ENCODE measurements at regions not wholly inside any gene's neighbourhood (a gene's known extent, or its start where the extent isn't known, plus 50 kb on each side); places are given as distances from the start of the nearest gene placed in this dataset.

GRCh38 chr9:16182784-16183183 lies 629.9 kb downstream of the CCDC171 start:
- Mint-ChIP-seq H3K27ac (ENCODE audit: unreplicated experiment) (no peak overlapping the region), H3K9me3 (ENCODE audit: unreplicated experiment) (peaks cover 7% of the 10 kb centered on the region), H3K36me3 (ENCODE audit: unreplicated experiment) (no peaks in the 10 kb centered on the region), H3K27me3 (ENCODE audit: unreplicated experiment) (no peaks in the 10 kb centered on the region), H3K4me1 (ENCODE audit: unreplicated experiment) (peaks cover 13% of the 10 kb centered on the region), H3K4me3 (ENCODE audit: unreplicated experiment) (no peak overlapping the region)
- no peak for TF ChIP-seq CTCF (IDR thresholded peaks at IDR 0.05)
- DNase-seq (ENCODE audit: extremely low spot score, unreplicated experiment) = no peak

DNA sequence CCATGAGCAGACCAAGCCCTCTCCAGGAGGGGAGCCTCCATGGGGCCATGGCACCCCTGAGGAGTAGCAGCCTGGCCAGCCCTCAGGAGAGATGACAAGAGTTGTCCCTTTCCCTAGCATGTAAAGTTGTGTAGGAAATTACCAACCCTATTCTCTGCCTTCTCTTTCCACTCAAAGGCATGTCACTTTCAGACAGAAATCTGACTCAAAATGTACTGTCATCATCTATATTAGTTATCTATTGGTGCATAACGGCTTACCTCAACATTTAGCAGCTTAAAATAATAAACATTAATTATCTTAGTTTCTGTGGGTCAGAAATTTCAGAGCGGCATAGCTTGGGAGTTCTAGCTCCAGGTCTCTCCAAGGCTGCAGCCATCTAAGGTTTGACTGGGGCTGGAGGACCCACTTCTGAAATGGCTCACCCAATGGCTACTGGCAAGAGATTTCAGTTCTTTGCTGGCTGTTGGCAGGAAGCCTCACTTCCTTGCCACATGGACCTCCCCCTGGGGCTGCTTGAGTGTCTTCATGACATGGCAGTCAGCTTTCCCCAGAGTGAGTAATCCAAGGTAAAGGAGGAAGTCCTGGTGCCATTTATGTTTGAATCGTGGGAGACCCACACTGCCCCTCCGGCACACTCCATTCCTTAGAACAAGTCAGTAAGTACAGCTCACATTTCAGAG lies 632.3 kb downstream of the CCDC171 start:
- no peak for DNase-seq (ENCODE audit: extremely low spot score, unreplicated experiment)
- H3K36me3 Mint-ChIP-seq (ENCODE audit: unreplicated experiment) = peaks cover 9% of the 10 kb centered on the region
- no peak for TF ChIP-seq CTCF (IDR thresholded peaks at IDR 0.05)
- H3K9me3 Mint-ChIP-seq (ENCODE audit: unreplicated experiment) = peaks cover 6% of the 10 kb centered on the region
- peaks cover 9% of the 10 kb centered on the region for H3K4me1 Mint-ChIP-seq (ENCODE audit: unreplicated experiment)
- no peak overlapping the region for H3K27ac Mint-ChIP-seq (ENCODE audit: unreplicated experiment)
- H3K4me3 Mint-ChIP-seq (ENCODE audit: unreplicated experiment) = no peak overlapping the region
- no peaks in the 10 kb centered on the region for H3K27me3 Mint-ChIP-seq (ENCODE audit: unreplicated experiment)

DNA sequence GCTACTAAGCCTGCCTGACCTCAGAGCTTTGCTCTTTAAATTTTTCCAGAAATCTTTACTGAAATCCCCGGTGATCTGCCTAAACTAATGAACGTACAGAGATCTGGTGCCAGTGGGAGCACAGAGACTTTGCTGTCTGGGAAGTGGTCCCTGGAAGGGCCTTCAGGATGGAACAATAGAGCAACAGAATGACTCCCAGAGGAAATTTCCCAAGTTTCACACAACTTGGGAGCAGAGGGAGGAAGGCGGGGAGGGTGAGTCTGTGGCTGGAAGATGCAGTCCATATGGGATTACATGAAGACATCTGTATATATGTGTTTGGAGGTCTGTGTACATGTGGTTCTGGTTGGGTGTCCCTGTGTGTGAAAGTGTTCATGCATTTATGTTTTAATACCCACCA lies 638.3 kb downstream of the CCDC171 start:
- H3K4me1 Mint-ChIP-seq (ENCODE audit: unreplicated experiment) = peaks cover 39% of the 10 kb centered on the region
- DNase-seq (ENCODE audit: extremely low spot score, unreplicated experiment) = no peak
- no peak for TF ChIP-seq CTCF (IDR thresholded peaks at IDR 0.05)
- H3K36me3 Mint-ChIP-seq (ENCODE audit: unreplicated experiment) = peaks cover 9% of the 10 kb centered on the region
- H3K27me3 Mint-ChIP-seq (ENCODE audit: unreplicated experiment) = no peaks in the 10 kb centered on the region
- H3K9me3 Mint-ChIP-seq (ENCODE audit: unreplicated experiment) = peaks cover 6% of the 10 kb centered on the region
- peak overlapping the region; percentile 85 for H3K27ac Mint-ChIP-seq (ENCODE audit: unreplicated experiment)
- H3K4me3 Mint-ChIP-seq (ENCODE audit: unreplicated experiment) = no peak overlapping the region

DNA sequence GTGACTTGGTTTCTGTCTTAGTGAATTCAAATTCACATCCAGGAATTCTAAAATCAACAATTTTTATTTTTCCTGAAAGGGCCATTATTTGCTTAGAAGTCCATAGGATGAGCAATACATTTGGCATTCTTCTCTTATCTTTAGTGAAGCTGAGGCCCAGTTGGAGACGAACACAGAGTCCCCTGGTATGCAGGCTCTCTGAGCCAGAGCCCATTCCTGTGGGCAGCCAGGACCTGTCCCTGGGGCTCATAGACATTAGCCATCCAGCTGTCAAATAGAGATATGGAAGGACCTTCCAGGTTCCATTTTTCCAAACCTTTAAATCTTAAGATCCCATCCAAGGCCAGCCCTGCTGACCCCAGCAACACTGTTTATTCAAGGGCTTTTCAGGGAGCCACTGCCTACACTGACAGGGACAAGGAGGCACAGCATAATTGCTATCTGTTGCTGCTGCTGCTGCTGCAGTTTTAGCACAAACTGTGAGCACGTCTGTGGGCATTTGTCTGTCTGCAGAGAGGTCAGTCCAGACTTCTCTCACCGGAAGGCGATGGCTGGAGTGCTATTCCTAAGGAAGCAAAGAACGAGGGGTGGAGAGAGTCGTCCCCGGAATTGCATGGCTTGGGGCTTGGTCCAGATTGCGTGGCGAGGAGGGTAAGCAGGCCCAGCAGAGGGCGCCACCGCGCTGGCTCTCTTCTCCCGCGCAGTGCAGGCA lies 639.0 kb downstream of the CCDC171 start:
- Mint-ChIP-seq H3K27me3 (ENCODE audit: unreplicated experiment) (no peaks in the 10 kb centered on the region), H3K4me1 (ENCODE audit: unreplicated experiment) (peaks cover 46% of the 10 kb centered on the region), H3K36me3 (ENCODE audit: unreplicated experiment) (peaks cover 9% of the 10 kb centered on the region), H3K4me3 (ENCODE audit: unreplicated experiment) (peak overlapping the region; percentile 37), H3K27ac (ENCODE audit: unreplicated experiment) (peak overlapping the region; percentile 85), H3K9me3 (ENCODE audit: unreplicated experiment) (peaks cover 6% of the 10 kb centered on the region)
- DNase-seq (ENCODE audit: extremely low spot score, unreplicated experiment) = peak; percentile 95
- peak; percentile 92 for TF ChIP-seq CTCF (IDR thresholded peaks at IDR 0.05)

GRCh38 chr9:16192403-16193017 lies 639.7 kb downstream of the CCDC171 start:
- H3K4me3 Mint-ChIP-seq (ENCODE audit: unreplicated experiment) = peak overlapping the region; percentile 37
- H3K4me1 Mint-ChIP-seq (ENCODE audit: unreplicated experiment) = peaks cover 53% of the 10 kb centered on the region
- no peak for DNase-seq (ENCODE audit: extremely low spot score, unreplicated experiment)
- H3K27me3 Mint-ChIP-seq (ENCODE audit: unreplicated experiment) = no peaks in the 10 kb centered on the region
- H3K9me3 Mint-ChIP-seq (ENCODE audit: unreplicated experiment) = peaks cover 6% of the 10 kb centered on the region
- TF ChIP-seq CTCF (IDR thresholded peaks at IDR 0.05) = no peak
- H3K36me3 Mint-ChIP-seq (ENCODE audit: unreplicated experiment) = peaks cover 9% of the 10 kb centered on the region
- peak overlapping the region; percentile 85 for H3K27ac Mint-ChIP-seq (ENCODE audit: unreplicated experiment)

All from osteocyte (in vitro differentiated cells).